ENCODE measurements at regions not wholly inside any gene's neighbourhood (a gene's known extent, or its start where the extent isn't known, plus 50 kb on each side); places are given as distances from the start of the nearest gene placed in this dataset.
A peak's percentile ranks its signal among the peaks of the same experiment; 100 is the strongest.

- H4K20me1 ChIP-seq (ENCODE audit: insufficient read depth, poor library complexity, severe bottlenecking), result no peaks in the 10 kb centered on the region
- no peaks in the 10 kb centered on the region for H3K79me2 ChIP-seq
- no peaks in the 10 kb centered on the region for H3K27me3 ChIP-seq
- no peaks in the 10 kb centered on the region for H3K9me3 ChIP-seq (ENCODE audit: low read depth)
- H3K9me2 ChIP-seq (replicated peaks; ENCODE audit: insufficient read depth), result no peaks in the 10 kb centered on the region
- H2AFZ ChIP-seq, result no peak overlapping the region
- no peak for DNase-seq (ENCODE audit: low spot score)
- H3K4me3 ChIP-seq, result no peak overlapping the region
- H3K4me2 ChIP-seq, result no peak overlapping the region
- H3K27ac ChIP-seq, result no peak overlapping the region
- TF ChIP-seq EZH2phosphoT487 (IDR thresholded peaks at IDR 0.05; ENCODE audit: low read depth, severe bottlenecking, unreplicated experiment), result no peak
- no peak for TF ChIP-seq EZH2 (IDR thresholded peaks at IDR 0.05; ENCODE audit: borderline replicate concordance)
- no peaks in the 10 kb centered on the region for H3K36me3 ChIP-seq (replicated peaks; ENCODE audit: insufficient read depth, low read depth)
- 83% methylated on average over 2 of the region's 2 CpGs for WGBS (ENCODE audit: low lambda C conversion rate, missing lambda C conversion rate)
- no peaks in the 10 kb centered on the region for H3K4me1 ChIP-seq (ENCODE audit: insufficient read depth)
Measured at GRCh38 chr2:75928093-75928492, 217.4 kb upstream of the GCFC2 start.

GRCh38 chr2:75925331-75926024 is 214.8 kb upstream of the GCFC2 start:
- H3K27me3 ChIP-seq, result no peaks in the 10 kb centered on the region
- no peaks in the 10 kb centered on the region for H3K36me3 ChIP-seq (replicated peaks; ENCODE audit: insufficient read depth, low read depth)
- TF ChIP-seq CTCF (IDR thresholded peaks at IDR 0.05; ENCODE audit: poor library complexity), result no peak
- no peak for TF ChIP-seq EZH2 (IDR thresholded peaks at IDR 0.05; ENCODE audit: borderline replicate concordance)
- TF ChIP-seq EZH2phosphoT487 (IDR thresholded peaks at IDR 0.05; ENCODE audit: low read depth, severe bottlenecking, unreplicated experiment), result no peak
- WGBS (ENCODE audit: low lambda C conversion rate, missing lambda C conversion rate), result 92% methylated on average over 3 of the region's 3 CpGs
- no peak overlapping the region for H2AFZ ChIP-seq
- no peaks in the 10 kb centered on the region for H3K9me2 ChIP-seq (replicated peaks; ENCODE audit: insufficient read depth)
- no peaks in the 10 kb centered on the region for H3K79me2 ChIP-seq
- H4K20me1 ChIP-seq (ENCODE audit: insufficient read depth, poor library complexity, severe bottlenecking), result no peaks in the 10 kb centered on the region
- DNase-seq (ENCODE audit: low spot score), result no peak
- no peaks in the 10 kb centered on the region for H3K4me1 ChIP-seq (ENCODE audit: insufficient read depth)
- H3K4me3 ChIP-seq, result no peak overlapping the region
- no peak overlapping the region for H3K4me2 ChIP-seq
- no peaks in the 10 kb centered on the region for H3K9me3 ChIP-seq (ENCODE audit: low read depth)
- H3K27ac ChIP-seq, result no peak overlapping the region

GRCh38 chr2:75922191-75922590 is 211.5 kb upstream of the GCFC2 start:
- no peaks in the 10 kb centered on the region for H4K20me1 ChIP-seq (ENCODE audit: insufficient read depth, poor library complexity, severe bottlenecking)
- no peaks in the 10 kb centered on the region for H3K36me3 ChIP-seq (replicated peaks; ENCODE audit: insufficient read depth, low read depth)
- H3K4me3 ChIP-seq, result no peak overlapping the region
- no peak for DNase-seq (ENCODE audit: low spot score)
- no peaks in the 10 kb centered on the region for H3K27me3 ChIP-seq
- no peak overlapping the region for H3K4me2 ChIP-seq
- no peaks in the 10 kb centered on the region for H3K9me3 ChIP-seq (ENCODE audit: low read depth)
- H3K4me1 ChIP-seq (ENCODE audit: insufficient read depth), result no peaks in the 10 kb centered on the region
- H2AFZ ChIP-seq, result no peak overlapping the region
- no peaks in the 10 kb centered on the region for H3K79me2 ChIP-seq
- no peak for TF ChIP-seq CTCF (IDR thresholded peaks at IDR 0.05; ENCODE audit: poor library complexity)
- TF ChIP-seq EZH2phosphoT487 (IDR thresholded peaks at IDR 0.05; ENCODE audit: low read depth, severe bottlenecking, unreplicated experiment), result no peak
- TF ChIP-seq EZH2 (IDR thresholded peaks at IDR 0.05; ENCODE audit: borderline replicate concordance), result no peak
- no peak overlapping the region for H3K27ac ChIP-seq
- WGBS (ENCODE audit: low lambda C conversion rate, missing lambda C conversion rate), result 96% methylated on average over 2 of the region's 2 CpGs
- no peaks in the 10 kb centered on the region for H3K9me2 ChIP-seq (replicated peaks; ENCODE audit: insufficient read depth)

- Histone ChIP-seq H4K20me1 (ENCODE audit: insufficient read depth, poor library complexity, severe bottlenecking) (no peaks in the 10 kb centered on the region), H3K4me1 (ENCODE audit: insufficient read depth) (no peaks in the 10 kb centered on the region), H3K9me3 (ENCODE audit: low read depth) (no peaks in the 10 kb centered on the region), H3K4me3 (no peak overlapping the region), H3K9me2 (replicated peaks; ENCODE audit: insufficient read depth) (no peaks in the 10 kb centered on the region), H3K36me3 (replicated peaks; ENCODE audit: insufficient read depth, low read depth) (no peaks in the 10 kb centered on the region), H3K79me2 (no peaks in the 10 kb centered on the region), H3K27ac (no peak overlapping the region), H3K27me3 (no peaks in the 10 kb centered on the region), H2AFZ (no peak overlapping the region), H3K4me2 (peak overlapping the region; percentile 12)
- DNase-seq (ENCODE audit: low spot score), result no peak
- 55% methylated on average over 8 of the region's 8 CpGs for WGBS (ENCODE audit: low lambda C conversion rate, missing lambda C conversion rate)
- TF ChIP-seq EZH2 (IDR thresholded peaks at IDR 0.05; ENCODE audit: borderline replicate concordance), result no peak
Measured at GRCh38 chr2:75920859-75921551, 210.3 kb upstream of the GCFC2 start.

Data from hepatocyte (in vitro differentiated cells).